Aorta (tissue), 5 donors: ENCODE measurements at regions not wholly inside any gene's neighbourhood (a gene's known extent, or its start where the extent isn't known, plus 50 kb on each side); places are given as distances from the start of the nearest gene placed in this dataset.

Experiments
- ATAC-seq: fragments of 200-7000 bp; cut with Tn5 transposase; one replicate; pipeline ENCODE4 v1.9.1; 2022; ENCODE audit warnings: moderate library complexity; ENCODE audit not compliant: low FRiP score
- DNase-seq, 2 donors: peaks; one replicate each; pipeline ENCODE4 v3.0.0-alpha.2; 2020
- H3K27ac ChIP-seq, 2 donors: one replicate each; pipeline ENCODE4 v1.5.1; 2013; ENCODE audit warnings: low read length in 2 of 2, mild to moderate bottlenecking in 2 of 2, moderate library complexity in 2 of 2, control low read depth in 1 of 2, inconsistent platforms in 1 of 2, low read depth in 1 of 2
- H3K27me3 ChIP-seq, 2 donors: one replicate each; pipeline ENCODE4 v1.6.1; 2013; ENCODE audit warnings: control low read depth in 1 of 2, low read length in 1 of 2, mild to moderate bottlenecking in 1 of 2, moderate library complexity in 1 of 2; ENCODE audit not compliant: insufficient read depth in 2 of 2, control insufficient read depth in 1 of 2
- H3K36me3 ChIP-seq, 2 donors: one replicate each; pipeline ENCODE4 v1.6.1; 2013; ENCODE audit warnings: control low read depth in 1 of 2, low read length in 1 of 2, mild to moderate bottlenecking in 1 of 2; ENCODE audit not compliant: insufficient read depth in 2 of 2, control insufficient read depth in 1 of 2
- H3K4me1 ChIP-seq, 2 donors: one replicate each; pipeline ENCODE4 v1.6.1; 2013; ENCODE audit warnings: low read length in 2 of 2, control low read depth in 1 of 2, mild to moderate bottlenecking in 1 of 2, moderate library complexity in 1 of 2; ENCODE audit not compliant: insufficient read depth in 2 of 2, control insufficient read depth in 1 of 2
- H3K4me3 ChIP-seq, 2 donors: one replicate each; pipeline ENCODE4 v1.5.1; 2013; ENCODE audit warnings: low read length in 2 of 2, control low read depth in 1 of 2, mild to moderate bottlenecking in 1 of 2
- H3K9me3 ChIP-seq: one replicate; pipeline ENCODE4 v1.6.1; 2013; ENCODE audit warnings: mild to moderate bottlenecking, low read length; ENCODE audit not compliant: control insufficient read depth
- WGBS, 2 donors: extraction: QIAGEN DNeasy Blood & Tissue Kit; methylation state at CpG; one replicate each; pipeline ENCODE4 v1.1.7; 2013; 5-methylcytosine and 5-hydroxymethylcytosine counted together
- intact Hi-C, 2 donors: fragments of 100-400 bp; cut with DNase I; formaldehyde crosslinking; loops; one replicate each; pipeline versions ENCODE4 v1.14.2 to v1.15.0; 2022
- donor health status: healthy with polysubstance abuse.
- donor health status: Bipolar disorder and iron deficiency.
- donor health status: DM: no; HTN: no; CAD: no.
- donor health status: DM: no; HTN: no; CAD: no.
- donor health status: DM: yes; HTN: yes; CAD: no.

- WGBS, 2 donors, result 47 to 77% methylated on average over 1 of the region's 1 CpG
- intact Hi-C loops, result no loop called here
Measured at GRCh38 chr3:110650741-110651140, 420.9 kb upstream of the NECTIN3 start.

DNA sequence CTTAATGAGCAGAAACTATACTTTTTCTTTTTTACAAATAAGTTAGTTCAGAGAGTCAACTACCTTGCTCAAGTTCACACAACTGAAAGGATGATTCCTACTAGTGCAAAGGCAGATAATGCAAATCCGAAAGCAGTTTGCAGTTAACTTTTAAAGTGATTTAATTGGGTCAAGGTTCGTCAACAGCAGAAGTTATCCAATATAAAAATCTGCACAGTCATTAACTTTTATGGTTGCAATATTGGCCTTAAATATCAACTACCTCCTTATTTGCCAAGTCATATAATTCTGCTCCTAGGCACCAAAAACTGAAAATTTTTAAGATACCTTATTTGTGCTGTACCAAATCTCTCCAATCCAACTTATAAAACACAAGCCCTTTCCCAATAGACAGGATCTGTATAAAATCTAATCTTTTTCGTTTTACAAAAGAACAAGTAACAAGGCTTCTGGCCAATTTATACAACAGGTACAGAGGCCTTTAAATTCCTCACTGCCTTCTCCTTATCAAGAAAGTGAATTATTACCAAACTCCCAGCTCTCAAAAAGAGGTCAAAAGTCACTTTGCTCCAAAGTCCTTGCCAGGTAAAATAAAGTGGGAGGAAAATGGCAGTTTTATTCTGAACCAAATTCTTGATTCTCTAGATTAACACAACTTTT is 416.6 kb upstream of the NECTIN3 start:
- Histone ChIP-seq H3K9me3 (no peaks in the 10 kb centered on the region), H3K4me3 (no peak overlapping the region), H3K36me3 (no peaks in the 10 kb centered on the region), H3K4me1 (peaks cover 0 to 1% of the 10 kb centered on the region in 2 donors), H3K27me3 (no peaks in the 10 kb centered on the region), H3K27ac (no peak overlapping the region)
- ATAC-seq (no peak), DNase-seq (no peak)
- intact Hi-C loops, result no loop called here
- WGBS, 2 donors, result 56 to 63% methylated on average over 3 of the region's 3 CpGs

More at GRCh38 chr3:110650741-110651140, 420.9 kb upstream of the NECTIN3 start:
- ATAC-seq (no peak), DNase-seq (no peak)
- H3K4me1 ChIP-seq, result peaks cover 0 to 1% of the 10 kb centered on the region in 2 donors
- no peaks in the 10 kb centered on the region for H3K36me3 ChIP-seq
- no peaks in the 10 kb centered on the region for H3K27me3 ChIP-seq
- H3K4me3 ChIP-seq, result no peak overlapping the region
- no peaks in the 10 kb centered on the region for H3K9me3 ChIP-seq
- H3K27ac ChIP-seq, result no peak overlapping the region

- Histone ChIP-seq H3K36me3 (no peaks in the 10 kb centered on the region), H3K9me3 (peaks cover 4% of the 10 kb centered on the region), H3K27me3 (no peaks in the 10 kb centered on the region), H3K27ac (no peak overlapping the region), H3K4me1 (no peaks in the 10 kb centered on the region), H3K4me3 (no peak overlapping the region)
- 29 to 31% methylated on average over 3 of the region's 3 CpGs for WGBS, 2 donors
- intact Hi-C loops, result no loop called here
- ATAC-seq (no peak), DNase-seq (no peak)
Measured at GRCh38 chr3:110656394-110657025, 415.1 kb upstream of the NECTIN3 start.

- Histone ChIP-seq H3K4me3 (no peak overlapping the region), H3K4me1 (no peaks in the 10 kb centered on the region), H3K9me3 (peaks cover 4% of the 10 kb centered on the region), H3K27ac (no peak overlapping the region), H3K27me3 (no peaks in the 10 kb centered on the region), H3K36me3 (no peaks in the 10 kb centered on the region)
- no peak for DNase-seq
- ATAC-seq, result no peak
- WGBS, 2 donors, result 15 to 22% methylated on average over 2 of the region's 2 CpGs
- intact Hi-C loops, result no loop called here
Measured at GRCh38 chr3:110664148-110664547, 407.5 kb upstream of the NECTIN3 start.

- 92 to 97% methylated on average over 2 of the region's 2 CpGs for WGBS, 2 donors
- intact Hi-C loops, result no loop called here
- Histone ChIP-seq H3K9me3 (peaks cover 3% of the 10 kb centered on the region), H3K4me3 (no peak overlapping the region), H3K27ac (no peak overlapping the region), H3K36me3 (no peaks in the 10 kb centered on the region), H3K4me1 (no peaks in the 10 kb centered on the region), H3K27me3 (no peaks in the 10 kb centered on the region)
- no peak for ATAC-seq
- peak in 1 of 2 donors; percentile 35 for DNase-seq
Measured at GRCh38 chr3:110666495-110666894, 405.1 kb upstream of the NECTIN3 start.

DNA sequence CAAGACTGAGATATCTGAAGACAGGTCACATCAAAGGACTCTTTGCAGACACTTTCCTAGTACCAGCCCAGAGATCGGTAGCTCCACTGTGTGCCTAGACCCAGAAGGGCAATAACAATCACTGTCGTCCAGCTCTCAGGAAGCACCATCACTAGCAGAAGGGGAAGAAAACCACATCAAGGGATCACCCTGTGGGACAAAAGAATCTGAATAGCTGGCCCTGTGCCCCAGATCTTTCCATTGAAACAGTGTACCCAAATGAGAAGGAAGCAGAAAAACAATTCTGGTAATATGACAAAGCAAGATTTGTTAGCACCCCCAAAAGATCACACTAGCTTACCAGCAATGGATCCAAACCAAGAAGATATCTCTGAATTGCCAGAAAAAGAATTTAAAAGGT is 404.4 kb upstream of the NECTIN3 start:
- intact Hi-C loops, result no loop called here
- WGBS, 2 donors, result 95 to 96% methylated on average over 2 of the region's 2 CpGs
- no peaks in the 10 kb centered on the region for H3K27me3 ChIP-seq
- no peaks in the 10 kb centered on the region for H3K36me3 ChIP-seq
- no peak overlapping the region for H3K27ac ChIP-seq
- no peak for DNase-seq
- no peaks in the 10 kb centered on the region for H3K4me1 ChIP-seq
- peaks cover 5% of the 10 kb centered on the region for H3K9me3 ChIP-seq
- no peak for ATAC-seq
- H3K4me3 ChIP-seq, result no peak overlapping the region

DNA sequence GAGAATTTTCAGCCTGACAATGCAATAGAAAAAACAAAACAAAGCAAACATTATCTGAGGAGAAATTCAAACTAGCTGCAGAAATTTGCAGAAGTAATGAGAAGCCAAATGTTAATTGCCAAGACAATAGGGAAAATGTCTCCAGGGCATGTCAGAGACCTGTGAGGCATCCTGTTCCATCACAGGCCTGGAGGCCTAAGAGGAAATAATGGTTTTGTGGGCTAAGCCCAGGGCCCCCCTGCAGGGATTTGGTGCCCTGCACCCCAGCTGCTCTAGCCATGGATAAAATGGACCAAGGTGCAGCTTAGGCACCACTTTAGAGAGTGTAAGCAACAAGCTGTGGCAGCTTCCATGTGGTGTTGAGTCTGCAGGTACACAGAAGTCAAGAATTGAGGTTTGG is 401.2 kb upstream of the NECTIN3 start:
- intact Hi-C loops, result no loop called here
- DNase-seq (no peak), ATAC-seq (no peak)
- H3K9me3 ChIP-seq, result peaks cover 5% of the 10 kb centered on the region
- H3K4me3 ChIP-seq, result no peak overlapping the region
- no peaks in the 10 kb centered on the region for H3K27me3 ChIP-seq
- no peaks in the 10 kb centered on the region for H3K4me1 ChIP-seq
- H3K36me3 ChIP-seq, result no peaks in the 10 kb centered on the region
- no peak overlapping the region for H3K27ac ChIP-seq

GRCh38 chr3:110677506-110677905 is 394.1 kb upstream of the NECTIN3 start:
- H3K4me1 ChIP-seq, result no peaks in the 10 kb centered on the region
- no peaks in the 10 kb centered on the region for H3K9me3 ChIP-seq
- peaks cover 0 to 3% of the 10 kb centered on the region in 2 donors for H3K36me3 ChIP-seq
- 57 to 62% methylated on average over 3 of the region's 3 CpGs for WGBS, 2 donors
- no peak overlapping the region for H3K4me3 ChIP-seq
- intact Hi-C loops, result no loop called here
- H3K27me3 ChIP-seq, result no peaks in the 10 kb centered on the region
- DNase-seq (no peak), ATAC-seq (no peak)
- no peak overlapping the region for H3K27ac ChIP-seq

GRCh38 chr3:110679285-110679684 is 392.3 kb upstream of the NECTIN3 start:
- H3K27ac ChIP-seq, result no peak overlapping the region
- DNase-seq (no peak), ATAC-seq (no peak)
- no peaks in the 10 kb centered on the region for H3K27me3 ChIP-seq
- H3K4me1 ChIP-seq, result no peaks in the 10 kb centered on the region
- WGBS, 2 donors, result 56 to 66% methylated on average over 2 of the region's 2 CpGs
- H3K36me3 ChIP-seq, result peaks cover 0 to 3% of the 10 kb centered on the region in 2 donors
- no peak overlapping the region for H3K4me3 ChIP-seq
- no peaks in the 10 kb centered on the region for H3K9me3 ChIP-seq
- intact Hi-C loops, result no loop called here
